ENCODE measurements at regions not wholly inside any gene's neighbourhood (a gene's known extent, or its start where the extent isn't known, plus 50 kb on each side); places are given as distances from the start of the nearest gene placed in this dataset.

DNA sequence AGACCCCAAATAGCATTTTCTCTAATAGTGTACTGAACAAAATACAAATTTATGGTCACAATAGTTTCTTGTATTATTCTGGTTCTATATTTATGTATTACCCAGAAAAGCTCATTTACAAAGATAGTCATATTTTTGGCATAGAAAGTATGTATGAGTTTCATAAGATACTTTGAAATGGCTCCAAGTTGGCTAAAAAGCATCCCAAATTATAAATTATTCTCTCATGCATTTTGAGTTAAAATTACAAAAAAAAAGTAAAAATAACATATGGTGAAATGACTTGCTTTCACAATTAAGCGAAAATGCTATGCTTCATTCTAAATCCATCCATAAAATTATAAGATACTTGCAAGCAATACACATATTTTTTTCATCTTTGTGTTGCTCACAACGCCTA, 530.7 kb downstream of the ZNF804A start:
- Histone ChIP-seq H2AFZ (ENCODE audit: insufficient read depth, low read length, poor library complexity) (no peak overlapping the region), H3K79me1 (ENCODE audit: low read length) (no peaks in the 10 kb centered on the region), H2BK120ac (ENCODE audit: insufficient read depth, low read length, poor library complexity) (no peak overlapping the region), H2BK5ac (ENCODE audit: low read depth, low read length, poor library complexity) (no peak overlapping the region), H3K4me2 (ENCODE audit: low read length) (no peak overlapping the region), H3K27ac (ENCODE audit: low read depth, low read length) (no peak overlapping the region), H3K27me3 (ENCODE audit: insufficient read depth, low read length) (no peaks in the 10 kb centered on the region), H4K8ac (ENCODE audit: low read depth, low read length) (no peak overlapping the region), H3K4me3 (ENCODE audit: low read depth, low read length) (no peak overlapping the region), H3K36me3 (ENCODE audit: control insufficient read depth in 1 of 2, insufficient read depth in 2 of 2, low read length in 2 of 2) (no peaks in the 10 kb centered on the region), H2AK5ac (ENCODE audit: low read length) (no peak overlapping the region), H3K18ac (ENCODE audit: low read length) (no peak overlapping the region), H2BK12ac (ENCODE audit: low read length) (no peak overlapping the region), H3K4me1 (ENCODE audit: control insufficient read depth in 1 of 2, insufficient read depth in 2 of 2, low read length in 2 of 2) (no peaks in the 10 kb centered on the region), H3K4ac (ENCODE audit: low read depth, low read length) (no peak overlapping the region), H3K23ac (ENCODE audit: low read length) (no peak overlapping the region), H3K9me3 (ENCODE audit: insufficient read depth, low read depth, low read length) (peaks cover 3% of the 10 kb centered on the region), H3K79me2 (ENCODE audit: control insufficient read depth, insufficient read depth, low read length, poor library complexity) (no peaks in the 10 kb centered on the region), H4K12ac (ENCODE audit: low read depth, low read length) (no peak overlapping the region), H3K9ac (ENCODE audit: low read length) (no peak overlapping the region), H3K14ac (ENCODE audit: low read length) (no peak overlapping the region), H4K91ac (ENCODE audit: low read depth, low read length) (no peak overlapping the region)
- no CpG with 5 or more reads among the region's 2 CpGs for WGBS (ENCODE audit: extremely low coverage, insufficient coverage, insufficient read length)
- no peak for DNase-seq

DNA sequence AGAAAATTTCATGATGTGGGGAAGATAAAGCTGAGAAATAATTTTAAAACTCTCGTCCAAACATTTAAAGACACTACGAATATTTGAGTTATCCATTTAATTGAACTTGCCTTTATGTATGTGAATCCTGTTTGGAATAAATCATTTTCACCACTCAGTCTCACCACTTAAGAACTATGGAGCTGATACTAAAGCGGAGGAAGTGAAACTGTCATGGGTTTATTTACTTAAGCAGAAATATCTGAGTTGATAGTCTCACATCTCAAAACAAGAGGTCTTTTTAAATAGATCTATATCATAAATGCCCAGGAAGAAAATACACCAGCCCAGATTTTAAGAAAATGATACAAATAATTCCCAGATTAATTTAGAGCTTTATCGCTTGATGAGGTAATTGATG, 532.4 kb downstream of the ZNF804A start:
- Histone ChIP-seq H2BK120ac (ENCODE audit: insufficient read depth, low read length, poor library complexity) (no peak overlapping the region), H2BK12ac (ENCODE audit: low read length) (no peak overlapping the region), H3K9me3 (ENCODE audit: insufficient read depth, low read depth, low read length) (peaks cover 3% of the 10 kb centered on the region), H3K79me2 (ENCODE audit: control insufficient read depth, insufficient read depth, low read length, poor library complexity) (no peaks in the 10 kb centered on the region), H4K12ac (ENCODE audit: low read depth, low read length) (no peak overlapping the region), H3K4me3 (ENCODE audit: low read depth, low read length) (no peak overlapping the region), H3K23ac (ENCODE audit: low read length) (no peak overlapping the region), H3K9ac (ENCODE audit: low read length) (no peak overlapping the region), H3K27ac (ENCODE audit: low read depth, low read length) (no peak overlapping the region), H3K79me1 (ENCODE audit: low read length) (no peaks in the 10 kb centered on the region), H3K18ac (ENCODE audit: low read length) (no peak overlapping the region), H4K91ac (ENCODE audit: low read depth, low read length) (no peak overlapping the region), H2AK5ac (ENCODE audit: low read length) (no peak overlapping the region), H2AFZ (ENCODE audit: insufficient read depth, low read length, poor library complexity) (no peak overlapping the region), H3K4ac (ENCODE audit: low read depth, low read length) (no peak overlapping the region), H3K14ac (ENCODE audit: low read length) (no peak overlapping the region), H3K36me3 (ENCODE audit: control insufficient read depth in 1 of 2, insufficient read depth in 2 of 2, low read length in 2 of 2) (no peaks in the 10 kb centered on the region), H3K27me3 (ENCODE audit: insufficient read depth, low read length) (no peaks in the 10 kb centered on the region), H3K4me2 (ENCODE audit: low read length) (no peak overlapping the region), H3K4me1 (ENCODE audit: control insufficient read depth in 1 of 2, insufficient read depth in 2 of 2, low read length in 2 of 2) (no peaks in the 10 kb centered on the region), H4K8ac (ENCODE audit: low read depth, low read length) (no peak overlapping the region), H2BK5ac (ENCODE audit: low read depth, low read length, poor library complexity) (no peak overlapping the region)
- no peak for DNase-seq
- WGBS (ENCODE audit: extremely low coverage, insufficient coverage, insufficient read length): no CpG with 5 or more reads among the region's 4 CpGs

DNA sequence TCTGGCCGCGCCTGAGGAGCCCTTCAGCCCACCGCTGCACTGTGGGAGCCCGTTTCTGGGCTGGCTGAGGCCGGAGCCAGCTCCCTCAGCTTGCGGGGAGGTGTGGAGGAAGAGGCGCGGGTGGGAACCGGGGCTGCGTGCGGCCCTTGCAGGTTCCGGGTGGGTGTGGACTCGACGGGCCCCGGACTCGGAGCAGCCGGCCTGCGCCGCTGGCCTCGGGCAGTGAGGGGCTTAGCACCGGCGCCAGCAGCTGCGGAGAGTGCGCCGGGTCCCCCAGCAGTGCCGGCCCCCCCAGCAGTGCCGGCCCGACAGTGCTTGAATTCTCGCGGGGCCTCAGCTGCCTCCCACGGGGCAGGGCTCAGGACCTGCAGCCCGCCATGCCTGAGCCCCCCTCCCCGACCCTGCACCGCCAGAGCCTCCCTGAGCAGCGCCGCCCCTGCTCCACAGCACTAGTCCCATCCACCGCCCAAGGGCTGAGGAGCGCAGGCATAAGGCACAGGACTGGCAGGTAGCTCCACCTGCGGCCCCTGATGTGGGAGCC, 534.2 kb downstream of the ZNF804A start:
- no peaks in the 10 kb centered on the region for H3K27me3 ChIP-seq (ENCODE audit: insufficient read depth, low read length)
- H3K18ac ChIP-seq (ENCODE audit: low read length): no peak overlapping the region
- no peak overlapping the region for H3K4me3 ChIP-seq (ENCODE audit: low read depth, low read length)
- no peak overlapping the region for H2AK5ac ChIP-seq (ENCODE audit: low read length)
- no peak overlapping the region for H2AFZ ChIP-seq (ENCODE audit: insufficient read depth, low read length, poor library complexity)
- H2BK120ac ChIP-seq (ENCODE audit: insufficient read depth, low read length, poor library complexity): no peak overlapping the region
- no peak overlapping the region for H2BK5ac ChIP-seq (ENCODE audit: low read depth, low read length, poor library complexity)
- WGBS (ENCODE audit: extremely low coverage, insufficient coverage, insufficient read length): no CpG with 5 or more reads among the region's 39 CpGs
- no peak overlapping the region for H2BK12ac ChIP-seq (ENCODE audit: low read length)
- H3K4me1 ChIP-seq (ENCODE audit: control insufficient read depth in 1 of 2, insufficient read depth in 2 of 2, low read length in 2 of 2): no peaks in the 10 kb centered on the region
- H3K14ac ChIP-seq (ENCODE audit: low read length): no peak overlapping the region
- H3K9me3 ChIP-seq (ENCODE audit: insufficient read depth, low read depth, low read length): peaks cover 3% of the 10 kb centered on the region
- H4K12ac ChIP-seq (ENCODE audit: low read depth, low read length): no peak overlapping the region
- H3K36me3 ChIP-seq (ENCODE audit: control insufficient read depth in 1 of 2, insufficient read depth in 2 of 2, low read length in 2 of 2): no peaks in the 10 kb centered on the region
- H3K4ac ChIP-seq (ENCODE audit: low read depth, low read length): no peak overlapping the region
- no peak overlapping the region for H3K4me2 ChIP-seq (ENCODE audit: low read length)
- no peak overlapping the region for H3K9ac ChIP-seq (ENCODE audit: low read length)
- no peak overlapping the region for H3K27ac ChIP-seq (ENCODE audit: low read depth, low read length)
- H4K91ac ChIP-seq (ENCODE audit: low read depth, low read length): no peak overlapping the region
- DNase-seq: no peak
- no peaks in the 10 kb centered on the region for H3K79me1 ChIP-seq (ENCODE audit: low read length)
- H4K8ac ChIP-seq (ENCODE audit: low read depth, low read length): no peak overlapping the region
- H3K79me2 ChIP-seq (ENCODE audit: control insufficient read depth, insufficient read depth, low read length, poor library complexity): no peaks in the 10 kb centered on the region
- no peak overlapping the region for H3K23ac ChIP-seq (ENCODE audit: low read length)

GRCh38 chr2:185137700-185138099, 539.4 kb downstream of the ZNF804A start:
- H2BK5ac ChIP-seq (ENCODE audit: low read depth, low read length, poor library complexity): no peak overlapping the region
- H3K9ac ChIP-seq (ENCODE audit: low read length): no peak overlapping the region
- H3K4ac ChIP-seq (ENCODE audit: low read depth, low read length): no peak overlapping the region
- H4K91ac ChIP-seq (ENCODE audit: low read depth, low read length): no peak overlapping the region
- H4K8ac ChIP-seq (ENCODE audit: low read depth, low read length): no peak overlapping the region
- H3K4me1 ChIP-seq (ENCODE audit: control insufficient read depth in 1 of 2, insufficient read depth in 2 of 2, low read length in 2 of 2): no peaks in the 10 kb centered on the region
- no peak overlapping the region for H3K4me2 ChIP-seq (ENCODE audit: low read length)
- H3K4me3 ChIP-seq (ENCODE audit: low read depth, low read length): no peak overlapping the region
- H2AK5ac ChIP-seq (ENCODE audit: low read length): no peak overlapping the region
- no peak overlapping the region for H3K23ac ChIP-seq (ENCODE audit: low read length)
- no peak overlapping the region for H3K14ac ChIP-seq (ENCODE audit: low read length)
- peaks cover 3% of the 10 kb centered on the region for H3K9me3 ChIP-seq (ENCODE audit: insufficient read depth, low read depth, low read length)
- no peaks in the 10 kb centered on the region for H3K79me2 ChIP-seq (ENCODE audit: control insufficient read depth, insufficient read depth, low read length, poor library complexity)
- H3K18ac ChIP-seq (ENCODE audit: low read length): no peak overlapping the region
- H3K36me3 ChIP-seq (ENCODE audit: control insufficient read depth in 1 of 2, insufficient read depth in 2 of 2, low read length in 2 of 2): no peaks in the 10 kb centered on the region
- H3K79me1 ChIP-seq (ENCODE audit: low read length): no peaks in the 10 kb centered on the region
- H3K27ac ChIP-seq (ENCODE audit: low read depth, low read length): no peak overlapping the region
- H3K27me3 ChIP-seq (ENCODE audit: insufficient read depth, low read length): no peaks in the 10 kb centered on the region
- H2AFZ ChIP-seq (ENCODE audit: insufficient read depth, low read length, poor library complexity): no peak overlapping the region
- no peak overlapping the region for H2BK120ac ChIP-seq (ENCODE audit: insufficient read depth, low read length, poor library complexity)
- DNase-seq: no peak
- no peak overlapping the region for H2BK12ac ChIP-seq (ENCODE audit: low read length)
- H4K12ac ChIP-seq (ENCODE audit: low read depth, low read length): no peak overlapping the region

Measured in trophoblast cell (in vitro differentiated cells and primary cell).